Astrocyte (in vitro differentiated cells and primary cell): ENCODE measurements at regions not wholly inside any gene's neighbourhood (a gene's known extent, or its start where the extent isn't known, plus 50 kb on each side); places are given as distances from the start of the nearest gene placed in this dataset.

Source experiments
- DNase-seq: peaks from one replicate; pipeline ENCODE4 v3.0.0-alpha.2; 2010; ENCODE audit warnings: low read depth
- FAIRE-seq: peaks from 2 replicates; lab custom pipeline; 2011; peaks lifted over from hg19 to GRCh38; lab: Jason Lieb, UNC
- H2AFZ ChIP-seq: 2 replicates; pipeline ENCODE4 v1.6.0; 2012; ENCODE audit warnings: low read depth, low read length, inconsistent platforms
- H3K27ac ChIP-seq: 2 replicates; pipeline ENCODE4 v1.5.1; 2011; ENCODE audit warnings: low read depth, low read length, inconsistent platforms
- H3K27me3 ChIP-seq: 2 replicates; pipeline ENCODE4 v1.6.0; 2011; ENCODE audit warnings: low read length, inconsistent platforms; ENCODE audit not compliant: insufficient read depth
- H3K36me3 ChIP-seq: 2 replicates; pipeline ENCODE4 v1.5.1; 2011; ENCODE audit warnings: low read length, inconsistent platforms; ENCODE audit not compliant: insufficient read depth
- H3K4me1 ChIP-seq: 2 replicates; pipeline ENCODE4 v1.5.1; 2011; ENCODE audit warnings: low read length, inconsistent platforms; ENCODE audit not compliant: insufficient read depth
- H3K4me2 ChIP-seq: 2 replicates; pipeline ENCODE4 v1.6.0; 2012; ENCODE audit warnings: low read length, inconsistent platforms
- H3K4me3 ChIP-seq: 2 replicates; pipeline ENCODE4 v1.5.1; 2011; ENCODE audit warnings: low read depth, mild to moderate bottlenecking, low read length, inconsistent platforms; ENCODE audit not compliant: insufficient read depth
- H3K79me2 ChIP-seq: 2 replicates; pipeline ENCODE4 v1.6.0; 2012; ENCODE audit warnings: mild to moderate bottlenecking, low read length, inconsistent platforms; ENCODE audit not compliant: insufficient read depth
- H3K9ac ChIP-seq: 2 replicates; pipeline ENCODE4 v1.6.0; 2012; ENCODE audit warnings: mild to moderate bottlenecking, low read length, inconsistent platforms
- H3K9me3 ChIP-seq: 2 replicates; pipeline ENCODE4 v1.5.1; 2012; ENCODE audit warnings: low read depth, mild to moderate bottlenecking, low read length, inconsistent platforms; ENCODE audit not compliant: insufficient read depth
- H4K20me1 ChIP-seq: 2 replicates; pipeline ENCODE4 v1.6.0; 2012; ENCODE audit warnings: low read length, inconsistent platforms; ENCODE audit not compliant: insufficient read depth
- H3K27ac Mint-ChIP-seq: one replicate; pipeline ENCODE4 v1.8.0; 2021; ENCODE audit warnings: mild to moderate bottlenecking, mixed read lengths; ENCODE audit not compliant: unreplicated experiment
- H3K27me3 Mint-ChIP-seq: one replicate; pipeline ENCODE4 v1.8.0; 2021; ENCODE audit warnings: low read depth, mixed read lengths; ENCODE audit not compliant: unreplicated experiment
- H3K36me3 Mint-ChIP-seq: one replicate; pipeline ENCODE4 v1.8.0; 2021; ENCODE audit warnings: low read depth, mixed read lengths; ENCODE audit not compliant: unreplicated experiment
- H3K4me1 Mint-ChIP-seq: one replicate; pipeline ENCODE4 v1.8.0; 2021; ENCODE audit warnings: low read depth, mixed read lengths; ENCODE audit not compliant: unreplicated experiment
- H3K4me3 Mint-ChIP-seq: one replicate; pipeline ENCODE4 v1.8.0; 2021; ENCODE audit warnings: mild to moderate bottlenecking, moderate library complexity, mixed read lengths; ENCODE audit not compliant: unreplicated experiment
- H3K9me3 Mint-ChIP-seq: one replicate; pipeline ENCODE4 v1.8.0; 2021; ENCODE audit warnings: mild to moderate bottlenecking, mixed read lengths; ENCODE audit not compliant: unreplicated experiment
- EZH2 ChIP-seq: IDR thresholded peaks from 2 replicates; pipeline ENCODE4 v1.6.1; 2012; ENCODE audit warnings: mild to moderate bottlenecking, low read length, inconsistent platforms; ENCODE audit not compliant: insufficient read depth
- TF ChIP-seq, protein P1 (sequence below): IDR thresholded peaks from 2 replicates; pipeline ENCODE4 v1.5.1; 2011; ENCODE audit warnings: low read depth, mild to moderate bottlenecking, inconsistent platforms, low read length, moderate library complexity; ENCODE audit not compliant: insufficient read depth

DNA sequence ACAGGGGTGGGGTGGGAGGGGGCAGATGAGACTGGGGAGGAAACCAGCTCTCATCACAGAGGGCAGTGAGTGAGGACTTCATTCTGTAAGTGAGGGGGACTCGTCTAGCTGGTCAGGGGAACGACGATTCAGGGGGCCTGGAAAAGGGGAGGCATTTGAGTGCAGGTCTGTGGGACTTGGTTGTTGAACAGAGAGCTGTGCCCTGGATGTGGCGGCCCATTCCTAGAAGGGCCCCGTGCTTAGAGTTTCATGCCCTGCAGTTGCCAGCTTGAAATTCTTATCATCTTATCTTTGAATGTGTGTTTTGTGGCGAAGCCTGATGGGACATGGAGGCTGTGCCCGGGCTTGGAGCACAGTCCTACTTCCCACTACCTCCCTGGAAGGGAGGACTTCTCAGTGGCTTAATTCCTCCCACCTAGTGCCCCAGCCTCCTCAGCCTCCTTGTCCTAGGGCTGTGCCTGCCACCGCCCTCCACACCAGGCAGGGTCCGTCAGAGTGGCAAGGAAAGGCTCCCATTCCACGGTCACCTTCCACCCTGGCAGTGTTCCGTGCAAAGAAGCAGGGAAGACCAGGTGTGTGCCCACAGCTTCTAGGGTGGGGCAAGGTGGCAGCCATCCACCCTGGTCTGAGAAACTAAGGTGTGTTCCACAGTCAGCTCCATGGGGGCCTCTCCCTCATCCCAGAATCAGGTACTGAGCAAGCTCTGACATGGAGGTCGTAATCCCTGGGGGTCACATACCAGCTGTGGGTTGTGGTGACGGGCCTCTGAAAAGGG, 59.7 kb upstream of the LMO1 start:
- H3K9me3 ChIP-seq, result no peaks in the 10 kb centered on the region
- Mint-ChIP-seq H3K4me3 (no peak overlapping the region), H3K4me1 (no peaks in the 10 kb centered on the region), H3K9me3 (peaks cover 9% of the 10 kb centered on the region), H3K27me3 (peaks cover 35% of the 10 kb centered on the region), H3K36me3 (no peaks in the 10 kb centered on the region), H3K27ac (no peak overlapping the region)
- no peaks in the 10 kb centered on the region for H3K36me3 ChIP-seq
- H3K27me3 ChIP-seq, result peaks cover 7% of the 10 kb centered on the region
- FAIRE-seq, result no peak
- no peak overlapping the region for H3K4me2 ChIP-seq
- H3K4me3 ChIP-seq, result no peak overlapping the region
- H4K20me1 ChIP-seq, result no peaks in the 10 kb centered on the region
- H3K9ac ChIP-seq, result no peak overlapping the region
- H3K27ac ChIP-seq, result no peak overlapping the region
- no peak for TF ChIP-seq EZH2
- TF ChIP-seq, protein P1, sequence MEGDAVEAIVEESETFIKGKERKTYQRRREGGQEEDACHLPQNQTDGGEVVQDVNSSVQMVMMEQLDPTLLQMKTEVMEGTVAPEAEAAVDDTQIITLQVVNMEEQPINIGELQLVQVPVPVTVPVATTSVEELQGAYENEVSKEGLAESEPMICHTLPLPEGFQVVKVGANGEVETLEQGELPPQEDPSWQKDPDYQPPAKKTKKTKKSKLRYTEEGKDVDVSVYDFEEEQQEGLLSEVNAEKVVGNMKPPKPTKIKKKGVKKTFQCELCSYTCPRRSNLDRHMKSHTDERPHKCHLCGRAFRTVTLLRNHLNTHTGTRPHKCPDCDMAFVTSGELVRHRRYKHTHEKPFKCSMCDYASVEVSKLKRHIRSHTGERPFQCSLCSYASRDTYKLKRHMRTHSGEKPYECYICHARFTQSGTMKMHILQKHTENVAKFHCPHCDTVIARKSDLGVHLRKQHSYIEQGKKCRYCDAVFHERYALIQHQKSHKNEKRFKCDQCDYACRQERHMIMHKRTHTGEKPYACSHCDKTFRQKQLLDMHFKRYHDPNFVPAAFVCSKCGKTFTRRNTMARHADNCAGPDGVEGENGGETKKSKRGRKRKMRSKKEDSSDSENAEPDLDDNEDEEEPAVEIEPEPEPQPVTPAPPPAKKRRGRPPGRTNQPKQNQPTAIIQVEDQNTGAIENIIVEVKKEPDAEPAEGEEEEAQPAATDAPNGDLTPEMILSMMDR, result no peak
- H3K4me1 ChIP-seq, result no peaks in the 10 kb centered on the region
- H3K79me2 ChIP-seq, result no peaks in the 10 kb centered on the region
- H2AFZ ChIP-seq, result no peak overlapping the region
- DNase-seq, result no peak

DNA sequence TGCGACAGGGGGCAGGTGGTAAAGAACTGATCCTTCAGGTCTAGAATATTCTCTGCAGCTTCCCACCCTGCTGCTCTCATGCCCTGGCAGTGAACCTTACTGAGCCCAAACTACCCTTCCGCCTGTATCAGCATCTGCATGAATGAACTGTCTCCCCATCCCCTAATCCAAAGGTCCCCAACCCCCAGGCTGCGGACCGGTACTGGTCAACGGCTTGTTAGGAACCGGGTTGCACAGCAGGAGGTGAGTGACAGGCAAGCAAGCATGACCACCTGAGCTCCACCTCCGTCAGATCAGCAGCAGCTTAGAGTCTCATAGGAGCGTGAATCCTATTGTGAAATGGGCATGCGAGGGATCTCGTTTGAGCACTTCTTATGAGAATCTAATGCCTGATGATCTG, 58.2 kb upstream of the LMO1 start:
- Histone ChIP-seq H3K79me2 (no peaks in the 10 kb centered on the region), H3K9ac (no peak overlapping the region), H3K4me3 (no peak overlapping the region), H3K36me3 (no peaks in the 10 kb centered on the region), H3K27me3 (peaks cover 7% of the 10 kb centered on the region), H4K20me1 (no peaks in the 10 kb centered on the region), H3K4me1 (no peaks in the 10 kb centered on the region), H3K4me2 (no peak overlapping the region), H3K9me3 (no peaks in the 10 kb centered on the region), H3K27ac (no peak overlapping the region), H2AFZ (no peak overlapping the region)
- FAIRE-seq, result no peak
- no peaks in the 10 kb centered on the region for H3K36me3 Mint-ChIP-seq
- DNase-seq, result no peak
- peaks cover 44% of the 10 kb centered on the region for H3K27me3 Mint-ChIP-seq
- peaks cover 9% of the 10 kb centered on the region for H3K9me3 Mint-ChIP-seq
- H3K4me1 Mint-ChIP-seq, result no peaks in the 10 kb centered on the region
- H3K4me3 Mint-ChIP-seq, result no peak overlapping the region
- TF ChIP-seq, protein P1, result no peak
- TF ChIP-seq EZH2, result no peak
- no peak overlapping the region for H3K27ac Mint-ChIP-seq

DNA sequence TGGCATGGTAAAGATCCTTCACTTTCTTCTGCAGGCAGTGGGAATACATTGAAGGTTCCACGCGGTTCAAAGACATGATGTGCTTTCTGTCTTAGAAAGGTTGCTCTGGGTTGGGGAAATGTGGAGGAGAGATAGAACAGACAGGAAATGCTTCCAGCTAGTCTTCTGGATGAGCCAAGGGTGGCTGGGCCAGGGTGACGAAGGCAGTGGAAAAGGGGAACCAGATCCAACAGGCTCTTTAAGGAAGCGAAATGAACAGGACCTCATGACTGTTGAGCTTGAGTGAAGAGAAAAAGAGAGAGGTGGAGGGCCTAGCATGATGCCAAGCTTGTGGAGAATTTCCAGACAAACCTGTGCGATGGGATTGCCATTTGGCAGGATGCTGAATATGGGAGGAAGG, 56.4 kb upstream of the LMO1 start:
- Mint-ChIP-seq H3K4me3 (no peak overlapping the region), H3K9me3 (peaks cover 9% of the 10 kb centered on the region), H3K36me3 (no peaks in the 10 kb centered on the region), H3K4me1 (no peaks in the 10 kb centered on the region), H3K27me3 (peaks cover 44% of the 10 kb centered on the region), H3K27ac (no peak overlapping the region)
- no peak overlapping the region for H2AFZ ChIP-seq
- H3K9me3 ChIP-seq, result no peaks in the 10 kb centered on the region
- no peaks in the 10 kb centered on the region for H3K79me2 ChIP-seq
- H3K36me3 ChIP-seq, result no peaks in the 10 kb centered on the region
- H3K27ac ChIP-seq, result no peak overlapping the region
- no peaks in the 10 kb centered on the region for H4K20me1 ChIP-seq
- TF ChIP-seq, protein P1, result no peak
- no peak for TF ChIP-seq EZH2
- FAIRE-seq, result no peak
- H3K27me3 ChIP-seq, result peaks cover 7% of the 10 kb centered on the region
- no peak overlapping the region for H3K4me2 ChIP-seq
- H3K4me3 ChIP-seq, result no peak overlapping the region
- H3K4me1 ChIP-seq, result no peaks in the 10 kb centered on the region
- no peak for DNase-seq
- H3K9ac ChIP-seq, result no peak overlapping the region
